ENCODE measurements at regions not wholly inside any gene's neighbourhood (a gene's known extent, or its start where the extent isn't known, plus 50 kb on each side); places are given as distances from the start of the nearest gene placed in this dataset.

DNA sequence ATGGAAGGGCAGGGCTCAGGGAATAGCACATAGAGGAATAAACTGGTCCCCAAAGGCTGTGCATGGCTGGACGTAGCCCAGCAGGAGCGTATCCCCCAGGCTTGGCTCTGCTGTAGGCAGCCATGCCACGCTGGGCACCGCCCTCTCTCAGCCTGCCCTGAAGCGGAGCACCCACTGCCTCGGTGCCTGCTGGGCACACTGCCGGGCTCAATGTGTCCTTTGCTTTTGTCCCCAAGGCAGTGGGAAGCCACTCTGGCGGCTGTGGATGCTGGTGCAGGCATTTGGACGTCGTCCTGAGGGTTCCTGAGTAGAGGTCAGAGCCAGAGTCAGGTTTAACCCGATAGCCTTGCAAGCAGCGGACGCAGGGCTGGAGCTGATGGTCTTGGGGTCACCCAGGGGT, 141.0 kb downstream of the ENGASE start:
- DNase-seq = no peak

- no peak for DNase-seq
Observed at GRCh38 chr17:79214940-79215604, 140.4 kb downstream of the ENGASE start.

- DNase-seq = no peak
Observed at GRCh38 chr17:79214459-79214858, 139.8 kb downstream of the ENGASE start.

DNA sequence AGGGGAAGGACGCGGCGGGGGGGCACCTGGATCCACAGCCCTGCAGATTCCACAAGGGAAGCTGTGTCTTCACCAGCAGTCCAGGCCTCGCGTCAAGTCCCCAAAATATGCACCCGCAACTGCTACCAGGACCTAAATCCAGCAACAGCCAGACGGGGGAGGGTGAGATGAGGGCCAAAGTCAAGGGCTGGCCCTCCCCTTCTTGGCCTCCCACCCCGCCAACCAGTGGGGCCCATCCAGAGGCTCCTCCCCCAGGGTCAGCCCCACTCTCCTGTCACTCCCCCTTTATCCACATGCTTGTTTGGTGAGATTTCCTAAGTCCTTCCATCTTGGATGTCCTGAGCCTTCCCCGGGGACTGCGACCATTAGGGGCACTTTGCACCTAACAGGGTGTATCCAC, 138.7 kb downstream of the ENGASE start:
- no peak for DNase-seq

GRCh38 chr17:79212149-79213087, 137.8 kb downstream of the ENGASE start:
- no peak for DNase-seq

GRCh38 chr17:79211061-79211770, 136.6 kb downstream of the ENGASE start:
- no peak for DNase-seq

DNA sequence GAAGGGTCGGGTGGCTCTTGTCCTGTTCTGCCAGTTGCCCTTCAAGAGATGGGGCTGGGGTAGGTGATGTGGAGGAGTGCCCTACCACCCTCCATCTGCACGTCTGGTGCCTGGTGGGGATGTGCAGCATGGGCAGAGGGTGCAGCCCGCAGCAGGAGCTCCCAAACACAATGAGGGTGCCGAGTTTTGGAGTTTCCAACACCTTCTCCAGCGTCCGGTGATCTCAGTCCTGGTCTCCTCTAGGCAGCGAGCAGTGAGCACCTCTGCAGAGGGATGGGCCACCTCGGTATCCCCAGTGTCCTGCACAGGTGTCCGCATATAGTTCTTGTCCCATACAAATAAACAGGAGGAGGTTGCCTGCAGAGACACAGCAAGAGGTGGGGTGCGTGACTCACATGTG, 136.0 kb downstream of the ENGASE start:
- DNase-seq = no peak

DNA sequence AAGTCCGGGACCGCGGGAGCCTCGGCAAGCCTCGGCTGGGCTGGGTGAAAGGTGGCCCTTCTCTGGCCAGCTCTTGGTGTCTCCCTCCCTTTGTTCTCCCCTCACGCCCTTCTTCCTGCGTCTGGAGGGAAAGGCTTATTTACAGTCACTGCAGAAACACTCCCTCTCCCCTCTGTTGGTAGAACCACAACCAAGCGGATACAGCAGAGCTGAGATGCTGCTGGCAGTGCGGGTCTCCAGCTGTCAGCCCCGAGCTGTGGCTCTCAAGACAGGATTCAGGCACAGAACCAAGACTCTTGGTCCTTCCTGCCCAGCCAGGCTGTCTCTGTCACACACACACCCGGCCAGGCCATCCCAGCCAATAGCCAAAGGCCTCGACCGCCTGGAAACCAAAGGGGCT, 133.3 kb downstream of the ENGASE start:
- no peak for DNase-seq

- DNase-seq = no peak
Observed at GRCh38 chr17:79205688-79206205, 131.1 kb downstream of the ENGASE start.

DNA sequence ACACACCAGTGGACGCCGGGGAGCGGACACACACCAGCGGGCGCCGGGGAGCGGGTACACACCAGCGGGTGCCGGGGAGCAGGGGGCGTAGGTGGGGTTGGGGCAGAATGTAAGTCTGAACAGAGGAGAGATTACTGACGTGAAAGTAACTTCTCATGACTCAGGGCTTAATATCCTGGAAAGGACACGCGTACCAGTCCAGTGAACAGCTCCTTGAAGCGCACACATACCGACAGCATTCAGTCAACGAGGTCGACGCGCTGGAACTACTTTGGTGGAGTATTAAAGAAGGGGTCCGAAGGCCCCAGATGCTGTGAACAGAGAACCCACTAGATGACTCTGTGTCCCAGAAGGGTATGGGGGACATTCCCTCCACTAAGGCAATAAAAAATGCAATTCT, 129.6 kb downstream of the ENGASE start:
- no peak for DNase-seq

- no peak for DNase-seq
Observed at GRCh38 chr17:79203657-79204056, 129.0 kb downstream of the ENGASE start.

GRCh38 chr17:79203016-79203415, 128.4 kb downstream of the ENGASE start:
- DNase-seq = no peak

- DNase-seq = no peak
Observed at GRCh38 chr17:79202480-79202879, 127.9 kb downstream of the ENGASE start.

GRCh38 chr17:79201536-79202227, 127.1 kb downstream of the ENGASE start:
- DNase-seq = no peak

DNA sequence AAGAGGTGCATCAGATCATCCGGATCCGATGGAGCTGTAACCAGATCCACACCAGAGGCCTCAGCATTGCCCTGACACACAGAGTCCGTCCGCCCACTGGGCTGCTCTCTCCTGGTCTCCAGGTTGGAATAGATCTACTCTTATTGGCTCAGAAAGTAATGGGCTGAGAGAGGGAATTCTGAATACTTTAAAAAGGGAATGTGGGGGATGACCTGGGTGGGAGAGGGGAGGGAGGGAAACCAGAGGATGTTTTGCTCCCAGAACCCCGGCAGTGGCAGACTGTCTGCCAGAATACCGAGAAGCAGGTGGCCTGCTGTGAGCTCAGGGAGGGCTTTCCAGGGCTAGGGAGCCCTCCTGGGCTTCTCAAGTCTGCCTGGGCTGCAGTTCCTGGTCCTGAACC, 126.5 kb downstream of the ENGASE start:
- no peak for DNase-seq

DNA sequence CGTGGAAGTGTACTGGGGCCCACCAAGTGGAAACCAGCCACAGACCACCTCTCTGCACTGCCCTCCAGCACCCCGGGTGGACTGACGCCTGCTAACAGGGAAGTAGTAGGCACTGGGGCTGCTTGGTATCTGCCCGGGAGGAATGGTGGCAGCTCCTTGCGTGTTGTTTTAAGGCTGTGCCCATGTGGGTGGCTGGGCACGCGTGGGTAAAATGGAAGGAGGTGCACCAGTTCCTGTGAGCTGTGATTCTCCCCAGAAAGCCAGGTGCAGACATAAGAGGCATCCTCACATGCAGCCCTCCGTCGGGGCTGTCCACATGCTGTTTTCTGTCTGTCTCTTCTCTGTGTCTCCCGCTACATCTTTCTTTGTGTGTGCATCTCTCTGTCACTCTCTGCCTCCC, 122.3 kb downstream of the ENGASE start:
- DNase-seq = no peak

DNA sequence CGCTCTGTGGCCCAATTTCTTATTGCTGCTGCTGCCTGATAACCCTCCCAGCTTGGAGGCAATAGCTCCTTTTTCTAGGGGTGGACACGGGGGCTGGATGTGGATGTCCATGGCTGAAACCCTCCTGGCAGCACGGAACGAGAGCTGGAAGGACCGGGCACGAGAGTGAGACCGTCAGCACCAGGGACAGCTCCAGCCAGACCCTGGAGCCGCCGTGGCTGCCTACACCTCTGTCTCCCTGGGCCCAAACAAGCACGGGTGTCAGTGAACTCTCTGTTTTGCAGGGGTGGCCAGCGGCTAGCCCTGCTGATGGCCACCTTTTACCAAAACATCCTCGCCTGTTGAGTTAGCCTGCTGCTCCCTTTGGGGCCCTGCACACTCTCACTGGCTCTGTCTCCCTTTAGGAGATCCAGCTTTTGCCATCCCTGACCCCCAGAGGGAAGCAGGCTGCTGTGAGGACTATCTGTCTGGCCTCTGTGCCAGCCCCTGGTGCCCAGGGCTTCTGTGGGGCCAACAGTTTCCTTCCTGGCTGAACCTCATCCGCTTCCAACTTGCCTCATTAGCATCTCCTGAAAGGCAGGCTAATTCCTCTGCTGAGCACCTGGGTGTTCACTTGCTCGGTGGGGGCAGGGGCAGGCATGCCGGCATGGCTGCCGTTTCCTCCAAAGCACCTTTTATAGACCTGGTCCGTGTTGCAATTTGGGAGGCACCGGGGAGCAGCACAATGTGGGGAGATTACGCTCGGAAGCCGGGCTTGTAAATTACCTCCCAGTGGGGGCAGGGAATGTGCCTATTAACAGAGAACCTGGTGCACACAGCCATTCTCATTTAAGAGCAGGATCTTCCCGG, 118.1 kb downstream of the ENGASE start:
- peak; percentile 28 for DNase-seq

DNA sequence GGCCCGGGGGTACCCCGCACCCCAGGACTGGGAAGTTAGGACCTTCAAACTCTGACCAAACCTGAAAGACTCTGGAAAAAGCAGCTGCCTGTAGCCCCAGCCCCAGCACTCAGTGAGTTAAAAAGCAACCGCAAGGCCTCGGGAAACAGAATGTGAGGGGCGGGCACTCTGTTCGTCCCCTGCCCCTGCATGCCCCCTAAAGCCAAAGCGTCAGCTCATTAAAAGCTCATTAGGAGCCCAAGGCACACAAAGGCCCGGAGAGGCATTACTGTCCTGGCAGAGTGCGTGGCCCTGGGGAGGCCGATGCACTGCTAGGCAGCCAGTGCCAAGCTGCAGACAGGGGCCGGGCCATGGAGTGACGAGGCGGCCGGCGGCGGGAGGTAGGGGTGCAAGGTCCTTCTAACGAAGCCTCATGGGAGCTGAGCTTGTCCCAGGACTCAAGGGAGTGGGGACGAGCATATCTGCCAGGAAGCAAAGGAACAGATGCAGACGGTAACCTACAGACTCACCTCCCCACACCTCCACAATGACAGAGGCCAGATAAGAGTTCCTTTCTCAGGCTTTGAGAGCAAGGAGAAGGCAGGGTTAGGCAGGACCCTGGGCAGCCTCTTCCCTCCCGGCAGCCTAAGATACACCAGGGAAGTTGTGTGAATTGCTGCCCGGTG, 116.8 kb downstream of the ENGASE start:
- no peak for DNase-seq

DNA sequence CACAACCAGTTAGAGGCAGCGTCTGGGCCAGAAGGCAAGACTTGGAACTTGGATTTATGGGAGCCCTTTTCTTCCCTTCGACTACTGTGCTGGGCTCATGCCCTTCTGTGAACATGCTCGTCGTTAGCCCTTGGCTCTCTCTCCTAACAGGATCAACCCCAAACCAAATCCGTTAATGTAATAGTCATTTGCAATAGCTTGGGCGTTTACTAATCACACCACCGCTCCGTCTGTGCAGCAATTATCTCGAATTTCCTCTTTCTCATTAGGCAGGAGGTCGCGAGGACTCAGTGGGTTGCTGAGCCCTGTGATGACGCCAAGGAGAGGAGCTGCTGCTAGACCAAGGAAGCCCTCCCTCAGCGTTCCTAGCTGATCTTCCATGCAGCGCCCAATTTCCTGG, 114.7 kb downstream of the ENGASE start:
- DNase-seq = no peak

DNA sequence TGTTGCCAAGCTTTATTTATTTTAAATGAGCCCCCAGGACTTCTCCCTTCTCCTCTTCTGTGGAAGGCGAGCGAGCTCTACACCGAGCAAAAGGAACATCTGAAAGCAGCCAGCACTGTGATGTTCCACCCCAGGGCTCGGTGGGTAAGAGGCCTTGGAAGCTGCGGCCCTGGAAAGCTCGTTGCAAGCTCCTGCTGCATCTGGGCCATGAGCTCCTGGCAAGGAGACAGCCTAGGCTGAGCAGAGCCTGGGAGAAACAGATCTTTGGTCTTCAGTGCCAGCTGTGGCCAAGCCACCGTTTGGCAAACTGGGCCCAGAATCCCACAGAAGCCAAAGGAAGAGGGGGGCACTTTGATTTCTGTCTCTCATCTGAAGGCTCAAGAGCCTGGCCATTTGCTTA, 114.1 kb downstream of the ENGASE start:
- no peak for DNase-seq

DNA sequence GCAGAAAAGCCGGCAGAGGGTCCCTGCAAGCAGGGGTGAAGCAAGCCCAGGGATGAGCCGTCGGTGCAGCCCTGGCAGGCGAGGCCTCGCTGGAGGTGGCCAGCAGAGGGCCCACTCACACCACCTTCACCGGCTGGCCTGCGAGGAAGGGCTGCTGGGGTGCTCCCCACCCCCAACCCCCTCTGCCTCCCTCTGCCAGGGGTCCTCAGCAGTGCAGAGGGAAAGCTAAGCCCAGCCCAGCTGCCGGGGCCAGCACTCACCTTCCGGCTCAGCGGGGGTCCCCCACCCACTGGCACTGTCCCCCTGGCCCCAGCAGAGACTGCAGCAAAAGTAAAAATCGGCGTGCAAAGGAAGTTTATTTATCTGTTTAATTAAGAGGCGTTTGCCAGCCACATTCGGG, 113.4 kb downstream of the ENGASE start:
- no peak for DNase-seq
